Endodermal cell (in vitro differentiated cells): ENCODE measurements at regions not wholly inside any gene's neighbourhood (a gene's known extent, or its start where the extent isn't known, plus 50 kb on each side); places are given as distances from the start of the nearest gene placed in this dataset.

Source experiments
- DNase-seq: peaks from one replicate; pipeline ENCODE4 v3.0.0-alpha.2; 2017
- H3K27ac ChIP-seq: 2 replicates; pipeline ENCODE4 v1.5.1; 2013; ENCODE audit warnings: mild to moderate bottlenecking, low read depth, low read length, moderate library complexity
- H3K27me3 ChIP-seq: 2 replicates; pipeline ENCODE4 v1.6.1; 2013; ENCODE audit warnings: mild to moderate bottlenecking, low read length, moderate library complexity; ENCODE audit not compliant: insufficient read depth, control insufficient read depth, poor library complexity, severe bottlenecking
- H3K36me3 ChIP-seq: 2 replicates; pipeline ENCODE4 v1.7.0; 2013; ENCODE audit warnings: mild to moderate bottlenecking, low read length, moderate library complexity; ENCODE audit not compliant: control insufficient read depth, insufficient read depth
- H3K4me1 ChIP-seq: one replicate; pipeline ENCODE4 v1.7.0; 2013; ENCODE audit warnings: low read length; ENCODE audit not compliant: control insufficient read depth, insufficient read depth
- H3K4me3 ChIP-seq: 2 replicates; pipeline ENCODE4 v1.5.1; 2013; ENCODE audit warnings: mild to moderate bottlenecking, low read length, moderate library complexity
- H3K9ac ChIP-seq: 2 replicates; pipeline ENCODE4 v1.6.1; 2013; ENCODE audit warnings: mild to moderate bottlenecking, low read length, moderate library complexity; ENCODE audit not compliant: poor library complexity, severe bottlenecking; ENCODE audit errors: extremely low read depth
- H3K9me3 ChIP-seq: 2 replicates; pipeline ENCODE4 v1.6.1; 2013; ENCODE audit warnings: mild to moderate bottlenecking, low read length, moderate library complexity; ENCODE audit not compliant: control insufficient read depth
- H3K27ac Mint-ChIP-seq: 2 replicates; pipeline ENCODE4 v1.8.0; 2020; ENCODE audit warnings: mixed read lengths
- H3K27me3 Mint-ChIP-seq: 2 replicates; pipeline ENCODE4 v1.8.0; 2021; ENCODE audit warnings: mild to moderate bottlenecking, mixed read lengths; ENCODE audit not compliant: insufficient read depth
- H3K36me3 Mint-ChIP-seq: 2 replicates; pipeline ENCODE4 v1.8.0; 2020; ENCODE audit warnings: low read depth, mixed read lengths
- H3K4me1 Mint-ChIP-seq: 2 replicates; pipeline ENCODE4 v1.8.0; 2020; ENCODE audit warnings: mixed read lengths
- H3K4me3 Mint-ChIP-seq: 2 replicates; pipeline ENCODE4 v1.8.0; 2020; ENCODE audit warnings: mild to moderate bottlenecking, moderate library complexity, mixed read lengths
- H3K9me3 Mint-ChIP-seq: 2 replicates; pipeline ENCODE4 v1.8.0; 2020; ENCODE audit warnings: mild to moderate bottlenecking, mixed read lengths
- WGBS, 2 experiments: methylation state at CpG; one replicate each; pipeline versions ENCODE4 v1.1.5 to v1.1.7; 2013; ENCODE audit warnings: missing lambda C conversion rate in 2 of 2, mixed read lengths in 1 of 2; ENCODE audit not compliant: insufficient coverage in 1 of 2, insufficient read length in 1 of 2; 5-methylcytosine and 5-hydroxymethylcytosine counted together
- TF ChIP-seq, protein P1 (sequence below): fragments of 200-600 bp; sonication (generic); conservative IDR thresholded peaks from 2 replicates; pipeline ENCODE4 v1.5.0; 2021; ENCODE audit warnings: antibody characterized with exemption, mild to moderate bottlenecking

DNA sequence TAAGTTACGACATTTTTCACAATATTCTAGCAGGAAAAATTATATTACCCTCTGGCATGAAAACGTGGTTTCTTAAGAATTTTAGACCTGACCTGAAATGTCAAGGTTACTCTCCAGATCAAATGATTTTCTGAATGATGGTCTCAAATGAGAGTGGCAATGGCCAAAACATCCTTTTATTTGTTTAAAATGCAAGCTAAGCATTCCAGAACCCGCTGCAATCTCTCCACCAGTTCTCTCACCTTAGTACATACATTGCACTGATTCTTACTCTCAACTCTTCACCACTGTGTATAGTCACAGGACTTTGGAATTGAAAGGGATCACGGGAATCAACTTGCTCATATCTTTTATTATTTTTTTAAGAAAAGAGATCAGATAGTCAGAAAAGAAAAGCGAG, 391.6 kb upstream of the LRATD1 start:
- no peak overlapping the region for H3K4me3 ChIP-seq
- 92 to 94% methylated on average over 2 to 3 of the region's 5 CpGs for WGBS, 2 experiments
- peaks cover 3% of the 10 kb centered on the region for H3K27me3 Mint-ChIP-seq
- no peaks in the 10 kb centered on the region for H3K27me3 ChIP-seq
- no peak overlapping the region for H3K27ac Mint-ChIP-seq
- no peak overlapping the region for H3K4me3 Mint-ChIP-seq
- no peaks in the 10 kb centered on the region for H3K9me3 ChIP-seq
- H3K36me3 Mint-ChIP-seq = no peaks in the 10 kb centered on the region
- no peak overlapping the region for H3K27ac ChIP-seq
- TF ChIP-seq, protein P1, sequence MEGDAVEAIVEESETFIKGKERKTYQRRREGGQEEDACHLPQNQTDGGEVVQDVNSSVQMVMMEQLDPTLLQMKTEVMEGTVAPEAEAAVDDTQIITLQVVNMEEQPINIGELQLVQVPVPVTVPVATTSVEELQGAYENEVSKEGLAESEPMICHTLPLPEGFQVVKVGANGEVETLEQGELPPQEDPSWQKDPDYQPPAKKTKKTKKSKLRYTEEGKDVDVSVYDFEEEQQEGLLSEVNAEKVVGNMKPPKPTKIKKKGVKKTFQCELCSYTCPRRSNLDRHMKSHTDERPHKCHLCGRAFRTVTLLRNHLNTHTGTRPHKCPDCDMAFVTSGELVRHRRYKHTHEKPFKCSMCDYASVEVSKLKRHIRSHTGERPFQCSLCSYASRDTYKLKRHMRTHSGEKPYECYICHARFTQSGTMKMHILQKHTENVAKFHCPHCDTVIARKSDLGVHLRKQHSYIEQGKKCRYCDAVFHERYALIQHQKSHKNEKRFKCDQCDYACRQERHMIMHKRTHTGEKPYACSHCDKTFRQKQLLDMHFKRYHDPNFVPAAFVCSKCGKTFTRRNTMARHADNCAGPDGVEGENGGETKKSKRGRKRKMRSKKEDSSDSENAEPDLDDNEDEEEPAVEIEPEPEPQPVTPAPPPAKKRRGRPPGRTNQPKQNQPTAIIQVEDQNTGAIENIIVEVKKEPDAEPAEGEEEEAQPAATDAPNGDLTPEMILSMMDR = no peak
- H3K36me3 ChIP-seq = no peaks in the 10 kb centered on the region
- H3K4me1 Mint-ChIP-seq = peaks cover 7% of the 10 kb centered on the region
- H3K4me1 ChIP-seq = no peaks in the 10 kb centered on the region
- DNase-seq = no peak
- H3K9ac ChIP-seq = no peak overlapping the region
- no peaks in the 10 kb centered on the region for H3K9me3 Mint-ChIP-seq

- peaks cover 7% of the 10 kb centered on the region for H3K4me1 Mint-ChIP-seq
- Histone ChIP-seq H3K27me3 (no peaks in the 10 kb centered on the region), H3K9me3 (no peaks in the 10 kb centered on the region), H3K4me1 (no peaks in the 10 kb centered on the region), H3K9ac (no peak overlapping the region), H3K4me3 (no peak overlapping the region), H3K27ac (no peak overlapping the region), H3K36me3 (no peaks in the 10 kb centered on the region)
- H3K27ac Mint-ChIP-seq = no peak overlapping the region
- no peak overlapping the region for H3K4me3 Mint-ChIP-seq
- no peaks in the 10 kb centered on the region for H3K9me3 Mint-ChIP-seq
- no peaks in the 10 kb centered on the region for H3K36me3 Mint-ChIP-seq
- TF ChIP-seq, protein P1 = no peak
- no peak for DNase-seq
- no peaks in the 10 kb centered on the region for H3K27me3 Mint-ChIP-seq
These were observed 386.6 kb upstream of the LRATD1 start for GRCh38 chr2:14245901-14246300.

DNA sequence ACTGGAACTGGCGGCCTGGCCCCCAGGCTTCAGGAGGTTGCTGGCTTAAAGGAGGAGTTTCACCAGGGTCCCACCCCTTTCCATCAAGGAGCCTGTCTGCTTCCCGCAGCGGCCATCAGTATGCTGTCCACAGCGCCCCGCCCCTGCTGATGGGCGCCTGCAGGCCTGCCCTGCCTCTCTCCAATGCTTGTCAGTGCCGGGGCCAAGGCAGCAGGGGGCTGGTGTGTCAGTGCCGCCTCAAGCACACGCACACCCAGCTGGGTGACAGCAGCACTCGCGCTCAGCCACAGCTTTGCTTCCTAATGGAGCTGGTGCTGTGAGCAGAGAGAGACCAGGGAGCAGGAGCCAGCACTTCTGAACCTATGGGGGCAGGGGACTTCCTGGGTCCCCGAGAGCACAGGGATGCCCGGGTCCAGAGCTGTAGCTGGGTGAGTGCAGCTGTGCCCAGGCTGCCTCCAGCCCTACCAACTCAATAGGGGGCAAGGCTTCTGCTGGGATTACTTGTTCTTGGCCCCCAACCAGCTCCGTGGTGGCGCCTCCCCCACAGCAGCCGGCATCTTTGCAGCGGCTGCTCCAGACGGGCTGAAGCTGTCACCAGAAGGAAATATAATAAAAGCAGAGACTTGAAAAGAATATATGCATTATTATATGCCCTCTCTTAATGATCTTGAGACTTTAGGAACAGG, 377.2 kb upstream of the LRATD1 start:
- WGBS, 2 experiments = 94 to 97% methylated on average over 6 to 18 of the region's 18 CpGs
- H3K27ac Mint-ChIP-seq = no peak overlapping the region
- peaks cover 4% of the 10 kb centered on the region for H3K4me1 ChIP-seq
- no peaks in the 10 kb centered on the region for H3K36me3 Mint-ChIP-seq
- TF ChIP-seq, protein P1 = peak; percentile 14
- H3K4me3 Mint-ChIP-seq = no peak overlapping the region
- no peak overlapping the region for H3K4me3 ChIP-seq
- H3K9me3 Mint-ChIP-seq = no peaks in the 10 kb centered on the region
- H3K9me3 ChIP-seq = no peaks in the 10 kb centered on the region
- peaks cover 6% of the 10 kb centered on the region for H3K27me3 Mint-ChIP-seq
- H3K27me3 ChIP-seq = no peaks in the 10 kb centered on the region
- no peaks in the 10 kb centered on the region for H3K36me3 ChIP-seq
- DNase-seq = peak; percentile 87
- H3K4me1 Mint-ChIP-seq = peaks cover 5% of the 10 kb centered on the region
- H3K9ac ChIP-seq = no peak overlapping the region
- H3K27ac ChIP-seq = no peak overlapping the region
